NCI-H2227 treated with DMSO at 0.1 percent for 48 hours (cell line): ENCODE measurements at regions not wholly inside any gene's neighbourhood (a gene's known extent, or its start where the extent isn't known, plus 50 kb on each side); places are given as distances from the start of the nearest gene placed in this dataset.
"Not testable (repeated sequence)": the region's sequence is repeated elsewhere in the genome, so short reads cannot be mapped to it uniquely, and the experiment has no call there.

Experiments used
- DNase-seq: peaks from one replicate; lab custom pipeline; 2025; lab: John Stamatoyannopoulos, UW

GRCh38 chr6:81966968-81967367, 214.5 kb upstream of the TENT5A start:
- no peak for DNase-seq

GRCh38 chr6:81962198-81962597, 209.7 kb upstream of the TENT5A start:
- no peak for DNase-seq

GRCh38 chr6:81950877-81951276, 198.4 kb upstream of the TENT5A start:
- no peak for DNase-seq

- no peak for DNase-seq
Observed at GRCh38 chr6:81948861-81949260, 196.4 kb upstream of the TENT5A start.

GRCh38 chr6:81948196-81948595, 195.7 kb upstream of the TENT5A start:
- DNase-seq, result not testable (repeated sequence)

GRCh38 chr6:81944661-81945060, 192.2 kb upstream of the TENT5A start:
- DNase-seq, result no peak

GRCh38 chr6:81942842-81943241, 190.4 kb upstream of the TENT5A start:
- DNase-seq, result not testable (repeated sequence)

GRCh38 chr6:81942067-81942370, 189.5 kb upstream of the TENT5A start:
- no peak for DNase-seq

GRCh38 chr6:81940451-81940985, 188.0 kb upstream of the TENT5A start:
- no peak for DNase-seq

GRCh38 chr6:81939766-81940165, 187.3 kb upstream of the TENT5A start:
- no peak for DNase-seq

GRCh38 chr6:81938991-81939732, 186.7 kb upstream of the TENT5A start:
- DNase-seq, result no peak

- DNase-seq, result no peak
Observed at GRCh38 chr6:81938014-81938856, 185.8 kb upstream of the TENT5A start.

GRCh38 chr6:81937296-81937937, 184.9 kb upstream of the TENT5A start:
- no peak for DNase-seq

GRCh38 chr6:81934936-81935335, 182.5 kb upstream of the TENT5A start:
- DNase-seq, result no peak

GRCh38 chr6:81933608-81934051, 181.1 kb upstream of the TENT5A start:
- no peak for DNase-seq

GRCh38 chr6:81933089-81933488, 180.6 kb upstream of the TENT5A start:
- no peak for DNase-seq

- DNase-seq, result not testable (repeated sequence)
Observed at GRCh38 chr6:81932448-81932847, 180.0 kb upstream of the TENT5A start.

- no peak for DNase-seq
Observed at GRCh38 chr6:81929828-81930227, 177.3 kb upstream of the TENT5A start.

- DNase-seq, result no peak
Observed at GRCh38 chr6:81925201-81925600, 172.7 kb upstream of the TENT5A start.

- no peak for DNase-seq
Observed at GRCh38 chr6:81909981-81910900, 157.8 kb upstream of the TENT5A start.

GRCh38 chr6:81909162-81909561, 156.7 kb upstream of the TENT5A start:
- no peak for DNase-seq
